HG02884 (cell line): ENCODE measurements at regions not wholly inside any gene's neighbourhood (a gene's known extent, or its start where the extent isn't known, plus 50 kb on each side); places are given as distances from the start of the nearest gene placed in this dataset.
"Not testable (repeated sequence)": the region's sequence is repeated elsewhere in the genome, so short reads cannot be mapped to it uniquely, and the experiment has no call there.

Source experiments
- ATAC-seq: cut with Tn5 transposase; IDR thresholded peaks from one replicate; pipeline ENCODE4 v1.9.1; 2021; ENCODE audit warnings: mild to moderate bottlenecking, moderate library complexity; ENCODE audit not compliant: unreplicated experiment

DNA sequence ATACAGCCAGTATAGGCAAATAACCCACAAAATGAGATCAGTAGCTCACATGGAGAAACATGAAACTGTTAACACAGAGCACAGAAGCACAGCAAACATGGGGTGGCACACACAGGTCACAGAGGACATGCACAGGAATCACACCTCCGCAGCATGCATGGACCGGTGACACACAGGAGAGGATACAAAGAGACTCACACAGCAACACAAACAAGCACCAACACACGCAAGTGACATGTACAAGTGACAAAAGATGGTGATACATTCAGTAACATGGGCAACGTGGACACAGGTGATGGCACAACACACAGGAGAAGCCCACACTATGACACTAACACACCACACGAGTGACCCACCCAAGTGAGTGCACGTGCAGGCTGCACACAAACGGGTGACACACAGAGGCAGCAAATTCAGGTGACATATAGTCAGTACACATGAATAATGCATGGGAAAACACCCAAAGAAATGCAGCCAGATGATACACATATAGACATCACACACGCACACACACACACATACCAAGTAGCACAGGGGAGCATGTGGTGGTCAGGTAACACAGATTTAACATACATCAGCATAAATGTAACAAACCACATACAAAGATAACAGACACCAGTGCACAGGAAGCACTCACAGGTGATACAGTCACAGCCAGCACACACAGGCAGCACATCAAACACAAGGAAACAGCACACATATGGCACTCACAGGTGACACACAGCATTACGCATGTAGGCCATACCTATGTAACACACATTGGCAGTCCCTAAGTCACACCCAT is 216.0 kb upstream of the SFSWAP start:
- no peak for ATAC-seq

GRCh38 chr12:131497966-131498365 is 212.9 kb upstream of the SFSWAP start:
- ATAC-seq: no peak

- ATAC-seq: peak; percentile 81
Observed at GRCh38 chr12:131499160-131499863, 211.6 kb upstream of the SFSWAP start.

DNA sequence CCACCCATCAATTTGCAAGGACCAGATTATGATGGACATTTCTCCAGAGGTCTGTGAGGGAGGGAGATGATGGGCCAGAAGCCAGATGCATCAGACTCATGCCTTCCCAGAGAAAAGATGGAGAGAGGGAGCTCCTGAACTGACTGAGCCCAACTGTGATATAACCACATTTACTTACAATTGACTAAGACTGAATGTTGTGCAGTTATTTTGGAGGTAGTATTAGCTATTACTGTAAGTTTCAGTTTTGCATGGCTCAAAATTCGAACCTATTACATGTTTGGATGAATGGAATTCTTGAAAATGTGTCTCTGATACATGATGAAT is 211.1 kb upstream of the SFSWAP start:
- peak; percentile 41 for ATAC-seq

DNA sequence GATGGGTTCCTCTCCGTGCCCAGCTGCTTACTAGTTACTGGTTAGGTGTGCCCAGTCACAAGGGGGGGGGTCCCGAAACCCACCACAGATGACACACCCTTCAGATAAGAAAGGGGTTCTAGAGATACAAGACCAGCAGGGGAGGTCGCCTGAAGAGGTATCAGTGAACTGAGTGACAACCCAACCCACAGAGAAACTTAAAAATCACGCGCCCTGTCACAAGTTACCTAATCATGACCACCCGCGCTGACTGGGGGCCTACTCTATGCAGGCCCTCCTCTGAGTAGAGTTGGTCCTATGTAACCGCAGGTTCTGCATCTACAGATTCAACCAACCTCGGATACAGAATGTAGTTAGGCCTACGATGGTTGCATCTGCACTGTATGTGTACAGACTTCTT is 210.3 kb upstream of the SFSWAP start:
- no peak for ATAC-seq

GRCh38 chr12:131505561-131505960 is 205.3 kb upstream of the SFSWAP start:
- no peak for ATAC-seq

DNA sequence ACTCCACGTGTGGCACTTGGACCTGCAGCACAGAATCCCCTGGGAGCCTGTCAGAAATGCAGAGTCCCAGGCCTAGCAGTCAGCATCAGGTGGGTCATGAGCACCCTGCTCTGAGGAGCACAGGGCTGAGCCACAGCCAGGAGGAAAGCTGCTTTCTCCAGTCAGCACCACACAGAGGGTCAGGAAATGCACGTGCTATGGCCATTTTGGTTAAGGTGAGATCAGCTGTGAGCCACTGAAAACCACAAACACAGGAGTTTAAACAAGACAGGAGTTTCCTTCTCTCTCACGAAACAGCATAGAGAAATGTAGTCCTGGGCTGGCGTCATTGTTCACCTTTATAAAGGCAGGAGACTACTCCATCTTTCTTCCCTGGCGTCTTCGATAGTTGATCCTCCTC is 204.5 kb upstream of the SFSWAP start:
- ATAC-seq: no peak

- no peak for ATAC-seq
Observed at GRCh38 chr12:131507094-131507493, 203.8 kb upstream of the SFSWAP start.

- ATAC-seq: no peak
Observed at GRCh38 chr12:131507881-131508280, 203.0 kb upstream of the SFSWAP start.

DNA sequence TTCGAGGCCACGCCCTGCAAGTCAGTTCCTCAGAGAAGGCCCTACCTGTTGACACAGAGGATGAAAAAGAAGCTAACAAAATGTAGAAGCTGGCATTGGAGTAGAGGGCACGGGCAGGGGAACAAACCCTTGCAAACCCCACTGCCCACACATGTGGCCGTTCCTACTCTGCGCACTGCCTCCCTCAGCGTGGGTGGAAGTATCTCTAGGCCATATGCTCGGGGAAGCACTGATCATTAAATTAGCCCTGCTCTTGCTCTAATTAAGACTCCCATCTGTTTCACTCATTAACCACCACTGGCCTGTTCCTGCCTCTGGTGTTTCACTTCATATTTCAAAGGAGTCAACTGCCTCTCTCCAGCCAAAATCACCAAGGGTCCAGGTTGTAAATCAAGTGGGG is 201.2 kb upstream of the SFSWAP start:
- ATAC-seq: no peak

DNA sequence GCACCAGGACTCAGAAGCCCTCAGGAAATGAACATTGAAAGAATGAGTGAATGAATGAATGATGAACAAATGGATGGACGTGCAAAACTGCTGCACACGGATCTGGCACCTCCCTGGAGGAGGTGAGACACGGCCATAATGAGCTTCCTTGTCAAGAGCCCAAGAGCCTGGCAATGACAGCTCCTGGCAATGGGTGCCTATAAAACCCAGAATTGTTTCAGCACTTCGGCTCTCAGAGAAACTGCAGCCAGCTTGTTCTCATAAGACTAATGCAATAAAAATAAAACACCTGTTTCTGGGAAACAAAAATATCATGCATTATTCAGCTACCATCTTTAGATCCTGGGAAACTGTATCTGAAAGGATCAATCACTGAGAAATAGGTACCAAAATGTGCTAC is 200.5 kb upstream of the SFSWAP start:
- no peak for ATAC-seq

GRCh38 chr12:131511391-131511802 is 199.5 kb upstream of the SFSWAP start:
- ATAC-seq: peak; percentile 99

DNA sequence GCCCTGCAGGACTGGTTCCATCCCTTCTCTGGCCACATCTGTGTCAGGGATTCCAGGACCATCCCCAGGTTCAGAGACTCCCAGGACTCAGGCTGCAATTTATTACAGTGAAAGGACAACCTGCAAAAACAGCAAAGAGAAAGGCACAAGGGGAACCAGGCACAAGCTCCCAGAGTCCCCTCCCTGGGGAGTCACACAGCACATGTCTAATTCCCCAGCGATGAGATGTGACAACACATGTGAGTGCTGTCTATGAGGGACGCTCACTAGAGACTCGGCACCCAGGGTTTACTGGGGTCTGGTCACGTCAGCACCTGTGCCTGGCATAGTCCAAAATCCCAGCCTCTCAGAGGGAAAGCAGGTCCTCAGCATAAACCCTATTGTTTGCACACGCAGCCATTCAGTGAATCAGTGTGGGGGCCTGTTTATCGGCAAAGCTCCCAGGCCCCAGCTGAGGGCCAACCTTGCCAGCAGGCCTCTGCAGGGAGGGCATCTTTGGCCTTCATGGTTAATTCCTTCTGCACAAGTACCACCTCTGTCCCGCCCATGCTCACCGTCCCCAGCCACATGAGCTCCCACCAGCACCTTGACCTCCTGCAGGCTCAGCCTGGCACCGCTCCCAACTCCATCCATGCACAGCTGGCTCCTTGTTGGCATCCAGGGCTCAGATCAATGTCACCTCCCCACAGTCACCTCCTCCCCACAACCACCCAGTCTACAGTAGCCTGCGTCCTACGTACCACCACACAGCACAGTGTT is 198.9 kb upstream of the SFSWAP start:
- peak; percentile 6 for ATAC-seq

- no peak for ATAC-seq
Observed at GRCh38 chr12:131513606-131514005, 197.3 kb upstream of the SFSWAP start.

DNA sequence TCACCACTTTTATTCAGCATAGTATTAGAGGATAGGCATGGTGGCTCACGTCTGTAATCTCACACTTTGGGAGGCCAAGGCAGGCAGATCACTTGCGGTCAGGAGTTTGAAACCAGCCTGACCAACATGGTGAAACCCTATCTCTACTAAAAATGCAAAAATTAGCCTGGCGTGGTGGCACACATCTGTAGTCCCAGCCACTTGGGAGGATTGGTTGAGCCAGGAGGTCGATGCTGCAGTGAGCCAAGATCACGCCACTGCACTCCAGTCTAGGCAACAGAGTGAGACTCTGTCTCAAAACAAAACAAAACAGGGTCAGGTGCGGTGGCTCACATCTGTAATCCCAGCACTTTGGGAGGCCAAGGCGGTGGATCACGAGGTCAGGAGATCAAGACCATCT is 190.3 kb upstream of the SFSWAP start:
- ATAC-seq: not testable (repeated sequence)

- no peak for ATAC-seq
Observed at GRCh38 chr12:131521326-131521725, 189.6 kb upstream of the SFSWAP start.

DNA sequence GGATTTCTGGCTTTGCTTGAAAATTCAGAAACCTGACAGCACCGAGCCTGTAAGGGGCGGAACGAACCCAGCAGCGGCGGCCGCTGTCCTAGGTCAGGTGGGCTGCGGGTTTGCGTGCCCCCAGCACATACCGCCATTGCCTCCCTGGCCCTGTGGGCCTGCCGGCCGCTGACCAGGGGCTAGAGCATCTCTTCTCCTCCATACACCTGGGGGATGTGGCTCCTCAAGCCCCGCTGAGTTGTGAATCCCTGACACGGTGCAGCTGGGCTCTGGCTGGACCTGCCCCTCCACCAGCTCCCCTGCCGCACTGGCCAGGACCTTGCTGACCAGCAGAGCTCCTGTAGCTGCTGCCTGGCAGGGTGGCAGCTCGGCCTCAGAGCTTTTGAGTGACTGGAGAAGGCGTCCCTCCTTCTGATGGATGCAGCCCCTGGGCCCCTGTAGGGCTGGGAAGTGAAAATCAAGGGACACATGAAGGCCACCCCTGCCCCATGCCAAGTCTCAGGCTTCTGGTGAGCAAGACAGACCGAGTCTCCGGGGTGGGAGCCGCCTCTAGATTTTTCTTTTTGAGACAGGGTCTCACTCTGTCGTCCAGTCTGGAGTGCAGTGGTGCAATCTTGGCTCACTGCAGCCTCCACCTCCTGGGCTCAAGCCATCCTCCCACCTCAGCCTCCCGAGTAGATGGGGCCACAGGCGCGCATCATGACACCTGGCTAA is 184.9 kb upstream of the SFSWAP start:
- no peak for ATAC-seq

GRCh38 chr12:131527092-131527491 is 183.8 kb upstream of the SFSWAP start:
- no peak for ATAC-seq

DNA sequence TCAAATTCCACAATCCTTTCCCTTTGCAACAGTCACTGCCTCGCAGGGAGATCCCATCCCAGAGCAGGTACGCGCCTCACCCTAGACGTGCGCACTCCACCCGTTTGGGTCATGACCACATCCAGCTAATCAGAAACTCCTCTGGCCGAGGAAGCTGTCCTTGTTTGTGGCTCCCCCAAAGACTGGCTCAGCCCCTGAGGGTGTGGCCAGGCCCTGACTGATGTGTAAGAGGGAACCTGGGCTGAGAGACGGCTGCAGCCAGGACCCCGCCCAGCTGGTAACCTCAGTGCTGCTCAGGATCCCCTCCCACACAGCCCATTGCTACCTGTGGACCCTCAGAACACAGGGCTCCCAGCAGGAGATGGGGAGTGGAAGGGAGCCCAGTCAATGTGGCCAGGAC is 183.2 kb upstream of the SFSWAP start:
- ATAC-seq: no peak

GRCh38 chr12:131528144-131528543 is 182.7 kb upstream of the SFSWAP start:
- ATAC-seq: no peak

DNA sequence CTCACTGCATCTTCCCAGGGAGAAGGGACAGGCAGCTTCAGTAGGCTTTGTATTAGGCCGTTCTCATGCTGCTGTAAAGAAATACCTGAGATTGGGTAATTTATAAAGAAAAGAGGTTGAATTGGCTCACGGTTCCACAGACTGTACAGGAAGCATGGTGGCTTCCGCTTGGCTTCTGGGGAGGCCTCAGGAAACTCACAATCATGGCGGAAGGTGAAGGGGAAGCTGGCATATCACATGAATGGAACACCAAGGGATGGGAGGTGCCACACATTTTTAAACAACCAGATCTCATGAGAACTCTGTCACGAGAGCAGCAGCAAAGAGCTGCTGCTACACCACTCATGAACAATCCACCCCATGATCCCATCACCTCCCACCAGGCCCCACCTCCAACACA is 182.2 kb upstream of the SFSWAP start:
- ATAC-seq: no peak
